Body of pancreas (tissue), 4 donors: ENCODE measurements at regions not wholly inside any gene's neighbourhood (a gene's known extent, or its start where the extent isn't known, plus 50 kb on each side); places are given as distances from the start of the nearest gene placed in this dataset.

Source experiments
- ATAC-seq: fragments of 150-250 bp; one replicate; pipeline ENCODE4 v1.9.1; 2016
- DNase-seq, 4 donors: peaks; one replicate each; pipeline ENCODE4 v3.0.0-alpha.2; 2019
- H3K27ac ChIP-seq, 4 donors: fragments of 200-600 bp; sonication (generic); 1 replicate in 3 of 4; 2 replicates in 1 of 4; pipeline versions ENCODE4 v1.5.1 to v1.6.1; 2016 to 2019; ENCODE audit warnings: mild to moderate bottlenecking in 1 of 4, mixed read lengths in 1 of 4, moderate library complexity in 1 of 4
- H3K27me3 ChIP-seq, 2 donors: fragments of 200-600 bp; sonication (generic); one replicate each; pipeline ENCODE4 v1.6.0; 2016; ENCODE audit warnings: mild to moderate bottlenecking in 1 of 2
- H3K36me3 ChIP-seq, 2 donors: fragments of 200-600 bp; sonication (generic); replicated peaks in 1 of 2; 2 replicates each; pipeline ENCODE4 v1.5.1; 2016; ENCODE audit warnings: low read depth in 2 of 2; ENCODE audit not compliant: insufficient read depth in 1 of 2
- H3K4me1 ChIP-seq: fragments of 200-600 bp; sonication (generic); one replicate; pipeline ENCODE4 v1.6.0; 2016
- H3K4me3 ChIP-seq, 2 donors: fragments of 200-600 bp; sonication (generic); 1 replicate in 1 of 2; 2 replicates in 1 of 2; pipeline ENCODE4 v1.5.1; 2016 to 2019
- H3K9me3 ChIP-seq, 3 donors: fragments of 200-600 bp; sonication (generic); 1 replicate in 2 of 3; 2 replicates in 1 of 3; pipeline ENCODE4 v1.5.1; 2016
- CTCF ChIP-seq, 7 experiments: fragments of 450-650 bp in 4 of 7; fragments of 200-600 bp in 3 of 7; sonication (generic) in 3 of 7; IDR thresholded peaks; one replicate each; pipeline ENCODE4 v1.5.1; 2016 to 2019; ENCODE audit warnings: antibody characterized with exemption in 7 of 7
- POLR2A ChIP-seq, 3 donors: fragments of 450-650 bp; IDR thresholded peaks; one replicate each; pipeline ENCODE4 v1.6.1; 2016; ENCODE audit warnings: antibody characterized with exemption in 3 of 3, mild to moderate bottlenecking in 2 of 3
- WGBS, 2 donors: methylation state at CpG; one replicate each; pipeline ENCODE4 v1.1.5; 2017; 5-methylcytosine and 5-hydroxymethylcytosine counted together
- intact Hi-C: fragments of 100-400 bp; cut with DNase I; formaldehyde crosslinking; loops from one replicate; pipeline ENCODE4 v1.15.1; 2023

DNA sequence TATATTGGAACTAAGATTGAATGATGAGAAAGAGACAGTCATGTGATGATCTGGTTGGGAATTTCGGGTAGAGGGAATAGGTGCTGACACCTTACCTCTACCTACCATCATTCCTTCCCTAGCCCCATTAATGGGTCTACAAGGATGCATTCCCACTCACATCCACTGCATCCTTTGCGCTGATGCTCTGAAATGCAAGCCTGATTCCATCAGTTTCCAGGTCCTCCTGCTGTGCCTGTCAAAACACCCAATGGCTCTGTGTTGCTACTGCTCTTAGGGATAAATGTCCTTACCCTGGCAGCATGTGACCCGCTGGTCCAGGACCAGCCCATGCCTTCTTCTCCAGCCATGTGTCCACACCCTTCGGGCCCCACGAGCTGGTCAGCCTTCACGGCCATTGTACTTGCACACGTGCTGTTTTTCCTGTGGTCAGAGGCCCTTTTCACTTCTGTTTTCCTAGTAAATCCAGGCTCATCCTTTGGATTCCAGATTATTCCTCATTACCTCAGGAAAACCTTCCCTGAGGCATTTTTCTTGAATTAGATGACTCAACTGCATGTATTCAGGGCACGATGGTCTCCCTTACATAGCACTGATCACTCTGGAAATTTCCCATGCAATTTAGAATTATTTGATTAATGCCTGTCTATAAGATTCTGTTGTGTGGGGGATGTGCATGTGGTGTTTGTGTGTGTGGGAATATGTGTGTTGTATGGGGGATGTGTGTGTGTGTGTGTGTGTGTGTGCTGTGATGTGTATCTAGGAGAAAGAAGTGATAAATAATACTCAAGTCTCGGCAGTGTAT lies 185.0 kb downstream of the DIRAS2 start:
- Histone ChIP-seq H3K9me3 (no peaks in the 10 kb centered on the region), H3K4me1 (no peaks in the 10 kb centered on the region), H3K27me3 (no peaks in the 10 kb centered on the region), H3K36me3 (no peaks in the 10 kb centered on the region), H3K27ac (no peak overlapping the region), H3K4me3 (no peak overlapping the region)
- no peak for DNase-seq
- ATAC-seq, result no peak
- intact Hi-C loops, result no loop called here
- TF ChIP-seq POLR2A (IDR thresholded peaks at IDR 0.05), result no peak
- TF ChIP-seq CTCF (IDR thresholded peaks at IDR 0.05), result no peak
- WGBS, 2 donors, result 75 to 76% methylated on average over 9 of the region's 9 CpGs

DNA sequence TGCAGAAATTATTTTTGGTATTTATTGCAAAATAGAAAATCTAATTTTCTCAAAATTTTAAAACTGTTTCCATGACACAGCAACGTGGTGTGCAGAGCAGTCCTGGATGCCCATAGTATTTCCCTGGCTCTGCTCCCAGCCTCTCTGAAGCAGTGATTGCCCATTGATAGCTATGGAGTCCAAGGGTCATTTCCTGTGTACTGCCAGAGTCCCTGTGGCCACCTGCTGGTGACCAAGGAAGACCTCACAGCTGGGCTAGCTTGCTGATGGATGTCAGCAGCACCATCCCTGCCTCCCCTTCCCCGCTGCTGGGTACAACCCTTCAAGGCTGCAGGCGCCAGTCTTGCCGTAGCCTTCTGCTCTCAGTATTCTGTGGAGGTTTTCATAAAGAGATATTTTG lies 184.1 kb downstream of the DIRAS2 start:
- Histone ChIP-seq H3K4me1 (no peaks in the 10 kb centered on the region), H3K27ac (no peak overlapping the region), H3K36me3 (no peaks in the 10 kb centered on the region), H3K4me3 (no peak overlapping the region), H3K9me3 (no peaks in the 10 kb centered on the region), H3K27me3 (no peaks in the 10 kb centered on the region)
- ATAC-seq (peak; percentile 86), DNase-seq (peak; percentile 67 to 85 (median 83))
- intact Hi-C loops, result no loop called here
- 26 to 38% methylated on average over 4 of the region's 4 CpGs for WGBS, 2 donors
- peak in 6 of 7 experiments; percentile 31 to 79 (median 60) for TF ChIP-seq CTCF (IDR thresholded peaks at IDR 0.05)
- no peak for TF ChIP-seq POLR2A (IDR thresholded peaks at IDR 0.05)

DNA sequence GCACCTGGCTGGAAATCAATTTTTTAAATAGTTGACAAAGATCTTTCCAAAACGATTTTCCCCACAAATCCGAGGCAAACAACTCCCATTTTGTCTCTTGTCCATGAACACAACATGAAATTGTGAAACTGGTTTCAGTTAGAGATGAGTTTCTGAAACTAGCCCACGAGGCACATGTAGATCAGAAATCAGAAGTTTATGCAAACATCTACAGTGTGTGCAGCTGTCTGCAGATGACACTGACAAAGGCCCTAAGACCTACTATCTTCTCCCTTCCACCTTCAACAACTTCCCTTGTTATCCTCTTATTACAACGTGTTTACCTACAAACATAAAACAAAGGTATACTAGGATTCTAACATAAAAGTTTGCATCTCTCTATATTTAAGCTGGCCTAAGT lies 183.3 kb downstream of the DIRAS2 start:
- no peaks in the 10 kb centered on the region for H3K36me3 ChIP-seq
- H3K4me3 ChIP-seq, result no peak overlapping the region
- no peak for DNase-seq
- TF ChIP-seq CTCF (IDR thresholded peaks at IDR 0.05), result no peak
- no peak for TF ChIP-seq POLR2A (IDR thresholded peaks at IDR 0.05)
- intact Hi-C loops, result no loop called here
- H3K27ac ChIP-seq, result no peak overlapping the region
- H3K4me1 ChIP-seq, result no peaks in the 10 kb centered on the region
- no peaks in the 10 kb centered on the region for H3K9me3 ChIP-seq
- 54 to 64% methylated on average over 4 of the region's 4 CpGs for WGBS, 2 donors
- no peaks in the 10 kb centered on the region for H3K27me3 ChIP-seq
- no peak for ATAC-seq

- H3K36me3 ChIP-seq, result no peaks in the 10 kb centered on the region
- no peak for DNase-seq
- H3K9me3 ChIP-seq, result no peaks in the 10 kb centered on the region
- H3K4me1 ChIP-seq, result no peaks in the 10 kb centered on the region
- ATAC-seq, result no peak
- no peaks in the 10 kb centered on the region for H3K27me3 ChIP-seq
- H3K4me3 ChIP-seq, result no peak overlapping the region
- intact Hi-C loops, result no loop called here
- 51 to 61% methylated on average over 7 of the region's 7 CpGs for whole genome bisulfite sequencing, 2 donors
- H3K27ac ChIP-seq, result no peak overlapping the region
- TF ChIP-seq CTCF (IDR thresholded peaks at IDR 0.05) (no peak), POLR2A (IDR thresholded peaks at IDR 0.05) (no peak)
Measured at GRCh38 chr9:90460220-90460619, 182.4 kb downstream of the DIRAS2 start.

DNA sequence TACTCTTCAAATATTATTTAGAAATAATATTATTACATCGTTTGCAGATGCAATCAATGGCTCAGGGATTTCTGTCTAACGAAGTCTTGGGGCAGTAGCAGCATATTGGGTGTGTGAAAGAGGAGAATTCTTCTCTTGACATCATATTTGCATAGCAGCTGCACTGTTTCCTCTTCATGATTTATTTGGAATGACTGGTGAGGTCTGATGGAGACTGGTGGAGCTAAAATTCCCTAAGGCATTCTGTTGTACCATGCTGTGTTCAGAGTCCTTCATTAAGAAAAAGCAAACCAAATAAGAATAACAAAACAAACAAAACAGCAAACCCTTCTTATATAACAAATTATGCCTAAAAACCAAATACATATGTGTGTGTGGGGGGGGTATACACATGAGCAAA lies 177.6 kb downstream of the DIRAS2 start:
- no peak for TF ChIP-seq POLR2A (IDR thresholded peaks at IDR 0.05)
- no peak for TF ChIP-seq CTCF (IDR thresholded peaks at IDR 0.05)
- DNase-seq (no peak), ATAC-seq (no peak)
- no peaks in the 10 kb centered on the region for H3K9me3 ChIP-seq
- no peaks in the 10 kb centered on the region for H3K4me1 ChIP-seq
- intact Hi-C loops, result no loop called here
- no peak overlapping the region for H3K27ac ChIP-seq
- H3K4me3 ChIP-seq, result no peak overlapping the region
- no peaks in the 10 kb centered on the region for H3K36me3 ChIP-seq
- H3K27me3 ChIP-seq, result no peaks in the 10 kb centered on the region
- WGBS, 2 donors, result 19 to 24% methylated on average over 2 of the region's 2 CpGs
